Suppressor macrophage treated with lipopolysaccharide for 4 hours (primary cell): ENCODE measurements at regions not wholly inside any gene's neighbourhood (a gene's known extent, or its start where the extent isn't known, plus 50 kb on each side); places are given as distances from the start of the nearest gene placed in this dataset.

Source experiments
- DNase-seq: peaks from one replicate; pipeline ENCODE4 v3.0.0-alpha.2; 2020

DNA sequence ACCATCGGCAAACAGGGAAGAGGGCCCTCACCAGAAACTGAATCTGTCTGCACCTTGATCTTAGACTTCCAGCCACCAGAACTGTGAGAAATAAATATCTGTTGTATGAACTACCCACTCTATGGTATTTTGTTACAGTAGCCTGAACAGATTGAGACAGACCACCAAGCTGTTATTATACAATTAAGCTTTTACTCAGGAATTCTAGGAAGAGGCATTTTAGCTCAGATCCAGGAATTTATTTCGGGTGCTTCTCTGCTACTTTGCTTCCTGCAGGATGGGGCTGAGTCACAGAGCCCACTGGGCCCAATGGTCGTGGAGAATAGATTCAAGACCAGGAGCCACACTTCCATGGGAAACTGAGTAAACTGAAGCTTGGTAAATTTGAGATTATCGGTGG is 145.5 kb upstream of the PFN2 start:
- no peak for DNase-seq

GRCh38 chr3:150114873-150115540 is 144.3 kb upstream of the PFN2 start:
- no peak for DNase-seq

DNA sequence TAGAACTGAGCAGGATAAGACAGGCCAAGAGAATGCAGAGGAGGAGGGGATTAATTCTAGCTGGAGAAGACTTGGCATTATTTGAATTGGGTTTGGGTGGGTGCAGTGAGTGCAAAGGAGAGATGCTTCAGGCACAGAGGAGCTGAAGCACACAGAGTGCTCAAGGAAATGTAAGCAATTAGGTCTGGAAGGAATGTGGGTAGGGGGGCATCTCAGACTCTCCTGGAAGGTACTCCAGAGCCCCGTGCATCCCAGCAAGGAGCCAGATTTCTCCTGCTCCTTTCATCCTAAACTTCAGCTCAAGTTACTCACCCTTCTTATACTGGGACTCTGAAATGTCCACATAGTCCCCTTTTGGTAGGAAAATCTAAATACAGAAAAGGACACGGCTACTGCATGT is 143.6 kb upstream of the PFN2 start:
- no peak for DNase-seq

- DNase-seq: no peak
Measured at GRCh38 chr3:150110097-150110496, 139.4 kb upstream of the PFN2 start.

DNA sequence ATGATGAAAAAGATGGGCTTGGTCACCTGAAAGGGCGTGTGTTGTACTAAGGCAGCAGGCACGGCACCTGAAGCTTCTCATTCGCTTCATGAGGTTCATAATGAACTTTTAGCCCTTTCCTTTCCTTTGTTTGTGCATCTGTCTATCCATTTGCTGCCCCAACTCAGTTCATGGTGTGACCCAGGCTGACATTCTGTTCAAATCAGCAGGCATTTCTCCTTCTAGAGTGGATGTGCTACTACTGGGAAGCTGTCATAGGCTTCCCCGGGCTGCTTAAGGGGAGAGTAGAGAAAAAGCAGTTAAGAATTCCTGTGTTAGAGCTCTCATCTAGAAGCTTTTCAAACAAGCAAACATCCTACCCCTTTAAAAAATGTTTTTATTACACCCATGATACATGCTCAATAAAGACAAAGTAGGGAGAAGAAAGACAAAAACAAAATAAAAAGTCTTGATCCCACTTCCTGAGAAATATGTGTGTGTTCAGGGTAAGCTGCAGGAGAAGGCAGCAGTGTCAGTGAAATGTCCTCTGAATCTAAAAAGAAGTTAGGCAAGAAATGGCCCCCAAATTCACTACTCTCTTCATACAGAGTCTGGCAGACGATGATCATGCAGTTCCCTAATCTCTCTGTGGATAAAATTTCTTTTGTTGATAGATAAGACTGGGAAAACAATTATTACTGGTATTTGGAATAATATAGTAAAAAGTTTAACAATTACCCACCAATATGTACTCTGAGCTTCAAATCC is 136.9 kb upstream of the PFN2 start:
- DNase-seq: no peak

DNA sequence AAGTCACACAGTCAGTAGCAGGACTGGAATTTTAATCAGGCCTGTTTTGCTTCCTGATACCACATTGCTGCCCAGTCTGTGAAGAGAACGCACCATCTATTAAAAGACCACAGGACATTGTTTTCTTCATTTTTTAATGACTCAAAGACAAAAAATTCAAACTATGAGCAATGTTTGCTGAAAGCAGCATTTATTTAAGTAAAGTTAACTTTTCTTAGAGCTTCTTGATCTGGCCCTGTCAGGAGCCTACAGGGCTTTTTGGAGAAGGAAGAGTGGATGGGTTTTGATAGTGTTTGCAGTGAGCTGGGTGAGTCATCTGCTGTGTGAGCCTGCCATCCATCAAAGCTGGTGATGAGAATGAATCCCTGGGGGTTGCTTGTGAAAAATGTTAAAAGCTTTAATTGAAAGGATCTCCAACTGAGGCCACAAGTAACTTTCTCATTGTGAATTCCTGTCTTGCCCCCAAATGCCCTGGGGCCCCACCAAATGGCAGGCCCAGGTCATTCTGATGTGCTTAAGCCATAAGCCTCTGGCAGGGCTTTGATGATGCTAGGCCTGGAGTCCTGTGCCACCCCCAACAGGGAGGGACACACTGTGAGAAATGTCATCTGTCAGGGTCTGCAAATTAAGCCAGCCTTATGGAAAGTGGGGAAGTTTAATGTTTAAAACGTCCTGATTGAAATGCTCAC is 136.2 kb upstream of the PFN2 start:
- no peak for DNase-seq

GRCh38 chr3:150105886-150106612 is 135.4 kb upstream of the PFN2 start:
- no peak for DNase-seq

DNA sequence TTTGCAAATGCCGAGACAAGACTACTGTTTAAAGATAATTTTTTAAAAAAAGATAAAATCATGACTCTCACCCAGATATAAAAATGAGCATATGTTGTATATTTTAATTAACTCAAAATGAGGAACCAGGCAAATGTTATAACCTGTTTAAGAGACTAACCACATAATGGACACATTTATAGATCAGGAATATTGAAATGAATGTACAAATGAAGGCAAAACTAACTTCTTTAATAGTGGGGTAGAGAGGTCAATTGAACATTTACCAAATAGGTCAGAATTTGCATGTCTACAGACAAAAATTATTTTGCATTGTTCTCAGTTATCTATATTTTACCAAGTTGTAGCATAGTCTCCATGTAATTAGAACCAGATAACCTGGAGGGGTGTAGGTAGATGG is 134.3 kb upstream of the PFN2 start:
- DNase-seq: no peak

DNA sequence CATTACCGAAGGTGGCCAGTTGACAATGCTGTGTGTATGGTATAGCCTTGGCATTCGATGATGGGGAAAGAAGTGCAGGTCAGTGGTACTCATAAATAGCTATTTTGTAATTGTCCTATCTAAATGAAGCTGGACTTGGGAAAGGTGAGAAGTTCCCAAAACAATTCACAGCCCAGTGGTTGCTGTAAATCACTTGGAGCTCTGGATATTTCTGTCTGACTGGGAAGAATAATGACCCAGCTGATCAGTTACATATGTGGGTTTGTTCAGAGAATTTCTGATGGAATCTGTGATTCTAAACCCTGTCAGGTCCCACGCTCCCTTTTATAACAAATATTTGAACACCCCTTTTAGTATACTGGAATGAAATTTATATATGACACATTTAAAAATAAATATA is 133.9 kb upstream of the PFN2 start:
- no peak for DNase-seq

GRCh38 chr3:150101016-150101415 is 130.3 kb upstream of the PFN2 start:
- DNase-seq: no peak

DNA sequence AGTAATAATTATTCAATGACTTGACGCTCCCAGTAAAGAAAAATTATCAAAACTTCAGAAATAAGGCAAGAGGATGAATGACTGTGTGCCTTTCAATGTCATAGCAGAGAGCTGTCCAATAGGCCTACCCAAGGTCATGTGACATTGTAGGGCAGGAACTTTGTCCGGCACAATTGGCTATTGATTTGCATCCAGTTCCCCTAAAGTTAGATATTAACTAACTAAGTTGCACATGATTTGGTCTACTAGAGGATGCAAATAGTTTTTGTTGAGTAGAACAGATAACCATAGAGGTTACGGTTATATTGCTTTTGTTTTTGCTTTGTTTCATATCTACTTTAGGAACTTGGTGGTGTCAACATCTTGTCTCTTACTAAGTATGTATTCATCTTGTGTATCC is 127.9 kb upstream of the PFN2 start:
- DNase-seq: no peak

- no peak for DNase-seq
Measured at GRCh38 chr3:150097588-150097890, 126.8 kb upstream of the PFN2 start.

DNA sequence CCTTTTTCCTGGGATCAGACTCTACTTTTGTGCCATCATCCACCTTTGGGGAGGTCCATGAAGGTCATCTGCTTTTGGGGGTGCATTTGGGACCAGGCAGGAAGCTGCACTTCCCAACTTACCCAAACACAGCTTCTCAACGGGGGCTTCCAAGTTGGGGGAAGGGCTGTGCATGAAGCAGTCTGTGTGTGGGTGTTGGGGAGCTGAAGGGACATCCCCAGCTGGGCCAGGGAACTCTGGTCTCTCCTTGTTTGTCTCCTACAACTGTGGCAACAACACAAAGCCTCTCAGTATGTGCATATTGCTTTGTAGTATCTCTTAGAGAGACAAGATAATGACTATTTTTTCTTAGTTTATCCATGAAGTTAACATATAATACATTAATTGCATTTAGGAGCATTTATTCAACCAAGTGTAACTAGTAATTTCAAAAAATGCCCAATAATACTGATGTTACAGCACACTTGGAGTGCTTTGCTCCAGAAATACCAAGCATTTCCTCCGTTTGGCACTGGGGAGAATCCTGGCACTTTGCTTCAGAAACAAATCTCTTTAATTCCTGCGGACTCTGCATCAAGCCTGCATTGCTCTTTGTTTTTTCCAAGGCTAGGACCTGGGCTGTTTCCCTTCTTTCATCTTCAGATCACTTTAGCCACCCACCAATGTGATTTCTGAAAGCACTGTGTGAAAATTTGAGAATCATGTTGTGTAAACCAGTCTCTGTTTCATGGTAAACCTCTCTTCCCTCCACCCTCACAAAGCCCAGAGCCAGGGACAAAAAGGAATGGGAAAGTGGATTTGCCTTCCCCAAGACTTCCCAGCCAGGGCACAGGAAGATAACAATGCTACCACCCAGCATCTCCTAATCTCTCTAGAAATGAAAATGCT is 126.2 kb upstream of the PFN2 start:
- no peak for DNase-seq

- DNase-seq: no peak
Measured at GRCh38 chr3:150094150-150094933, 123.6 kb upstream of the PFN2 start.

DNA sequence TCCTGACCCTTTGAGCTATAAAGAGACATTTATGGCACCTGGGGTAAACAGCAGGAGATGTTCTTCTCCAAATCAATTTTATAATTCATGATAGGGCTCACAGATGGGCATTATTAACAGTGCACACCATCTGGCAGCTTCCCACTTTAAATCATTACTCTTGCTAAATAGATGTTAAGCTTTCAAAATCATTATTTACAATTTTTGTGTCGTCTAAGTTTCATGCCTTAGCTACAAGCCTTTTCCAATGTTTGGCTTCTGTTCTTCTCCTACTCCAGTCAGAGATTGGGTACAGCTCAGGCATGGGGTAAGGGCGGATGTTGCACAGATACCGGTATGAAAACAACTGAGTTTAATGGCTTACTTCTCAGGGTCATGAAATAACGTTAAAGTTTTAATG is 120.9 kb upstream of the PFN2 start:
- DNase-seq: no peak

GRCh38 chr3:150090877-150091276 is 120.2 kb upstream of the PFN2 start:
- no peak for DNase-seq

- DNase-seq: no peak
Measured at GRCh38 chr3:150090006-150090405, 119.3 kb upstream of the PFN2 start.

DNA sequence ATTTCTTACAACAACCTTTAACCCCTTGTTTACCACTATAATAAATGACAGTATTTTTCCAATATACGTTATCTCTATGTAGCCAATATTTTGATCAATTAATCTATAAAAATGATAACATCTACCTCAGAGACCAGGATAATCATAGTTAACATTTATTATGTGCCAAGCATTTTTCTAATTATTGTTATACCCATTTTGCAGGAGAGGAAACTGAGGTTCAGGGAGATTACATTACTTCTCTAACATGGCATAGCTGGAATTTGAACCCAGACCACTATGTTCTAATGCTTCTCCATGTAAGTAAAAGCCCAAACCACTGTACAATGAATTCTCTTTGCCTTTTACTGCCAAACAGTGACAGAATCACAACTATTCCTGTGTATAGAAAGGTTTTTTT is 113.4 kb upstream of the PFN2 start:
- DNase-seq: no peak

GRCh38 chr3:150083655-150084042 is 113.0 kb upstream of the PFN2 start:
- no peak for DNase-seq

- DNase-seq: no peak
Measured at GRCh38 chr3:150082898-150083654, 112.4 kb upstream of the PFN2 start.

- DNase-seq: no peak
Measured at GRCh38 chr3:150081084-150081483, 110.4 kb upstream of the PFN2 start.
